ENCODE measurements at regions not wholly inside any gene's neighbourhood (a gene's known extent, or its start where the extent isn't known, plus 50 kb on each side); places are given as distances from the start of the nearest gene placed in this dataset.
A peak's percentile ranks its signal among the peaks of the same experiment; 100 is the strongest.

DNA sequence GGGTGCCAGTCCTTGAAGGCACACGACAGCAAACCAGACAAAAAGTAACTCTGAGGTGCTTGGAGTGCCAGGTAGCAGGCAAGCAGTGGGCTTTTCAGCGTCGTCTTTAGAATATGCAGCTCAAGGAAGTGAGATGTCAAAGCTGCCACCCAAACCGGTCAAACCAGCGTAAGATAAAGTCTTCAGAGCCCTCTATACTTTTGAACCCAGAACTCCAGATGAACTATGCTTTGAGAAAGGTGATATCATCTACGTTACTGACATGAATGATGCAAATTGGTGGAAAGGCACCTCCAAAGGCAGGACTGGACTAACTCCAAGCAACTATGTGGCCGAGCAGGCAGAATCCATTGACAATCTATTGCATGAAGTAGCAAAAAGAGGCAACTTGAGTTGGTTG is 95.9 kb downstream of the TBX3 start:
- 60 to 76% methylated on average over 7 of the region's 7 CpGs for WGBS, 2 donors
- ATAC-seq (ENCODE audit: insufficient read depth, low FRiP score): no peak
- H3K36me3 ChIP-seq (ENCODE audit: control insufficient read depth in 4 of 4, insufficient read depth in 4 of 4, low read length in 4 of 4): no peaks in the 10 kb centered on the region
- no peak overlapping the region for H3K4me3 ChIP-seq
- peaks cover 0 to 7% (median 0%) of the 10 kb centered on the region in 4 donors for H3K9me3 ChIP-seq (ENCODE audit: control insufficient read depth in 4 of 4, insufficient read depth in 3 of 4, low read length in 3 of 4)
- TF ChIP-seq, protein P1, sequence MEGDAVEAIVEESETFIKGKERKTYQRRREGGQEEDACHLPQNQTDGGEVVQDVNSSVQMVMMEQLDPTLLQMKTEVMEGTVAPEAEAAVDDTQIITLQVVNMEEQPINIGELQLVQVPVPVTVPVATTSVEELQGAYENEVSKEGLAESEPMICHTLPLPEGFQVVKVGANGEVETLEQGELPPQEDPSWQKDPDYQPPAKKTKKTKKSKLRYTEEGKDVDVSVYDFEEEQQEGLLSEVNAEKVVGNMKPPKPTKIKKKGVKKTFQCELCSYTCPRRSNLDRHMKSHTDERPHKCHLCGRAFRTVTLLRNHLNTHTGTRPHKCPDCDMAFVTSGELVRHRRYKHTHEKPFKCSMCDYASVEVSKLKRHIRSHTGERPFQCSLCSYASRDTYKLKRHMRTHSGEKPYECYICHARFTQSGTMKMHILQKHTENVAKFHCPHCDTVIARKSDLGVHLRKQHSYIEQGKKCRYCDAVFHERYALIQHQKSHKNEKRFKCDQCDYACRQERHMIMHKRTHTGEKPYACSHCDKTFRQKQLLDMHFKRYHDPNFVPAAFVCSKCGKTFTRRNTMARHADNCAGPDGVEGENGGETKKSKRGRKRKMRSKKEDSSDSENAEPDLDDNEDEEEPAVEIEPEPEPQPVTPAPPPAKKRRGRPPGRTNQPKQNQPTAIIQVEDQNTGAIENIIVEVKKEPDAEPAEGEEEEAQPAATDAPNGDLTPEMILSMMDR (IDR thresholded peaks at IDR 0.05; ENCODE audit: control extremely low read depth, extremely low read depth): no peak
- H3K9ac ChIP-seq (ENCODE audit: insufficient read depth in 1 of 2, low read length in 2 of 2): no peak overlapping the region
- peaks cover 0 to 3% (median 0%) of the 10 kb centered on the region in 3 donors for H3K27me3 ChIP-seq (ENCODE audit: control insufficient read depth in 3 of 3, insufficient read depth in 3 of 3, low read length in 2 of 3)
- H3K4me1 ChIP-seq (ENCODE audit: control insufficient read depth in 5 of 5, insufficient read depth in 5 of 5, low read length in 5 of 5): no peaks in the 10 kb centered on the region
- no peak overlapping the region for H3K27ac ChIP-seq (ENCODE audit: low read depth in 1 of 2, low read length in 1 of 2)
- peak in 2 of 3 donors; percentile 3 to 19 for DNase-seq

DNA sequence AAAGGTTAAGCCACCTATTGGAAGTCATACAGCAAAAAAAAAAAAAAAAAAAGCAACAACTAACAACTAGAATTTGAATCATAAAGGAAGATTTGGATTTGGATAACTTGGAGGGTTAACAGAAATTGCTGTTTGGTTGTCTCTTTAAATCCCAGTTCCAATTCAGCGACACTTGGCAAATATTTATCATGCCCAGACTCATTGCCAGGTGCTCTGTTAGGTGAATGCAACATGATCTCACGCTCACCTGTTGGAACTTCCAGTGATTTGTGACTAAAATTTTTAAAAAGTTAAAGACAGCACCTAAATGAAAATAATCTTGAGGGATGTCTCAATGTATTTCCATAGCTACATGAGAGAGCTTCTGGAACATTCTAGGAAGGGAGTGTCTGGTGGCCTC is 103.7 kb downstream of the TBX3 start:
- Histone ChIP-seq H3K4me1 (ENCODE audit: control insufficient read depth in 5 of 5, insufficient read depth in 5 of 5, low read length in 5 of 5) (no peaks in the 10 kb centered on the region), H3K27me3 (ENCODE audit: control insufficient read depth in 3 of 3, insufficient read depth in 3 of 3, low read length in 2 of 3) (peaks cover 0 to 3% (median 0%) of the 10 kb centered on the region in 3 donors), H3K9me3 (ENCODE audit: control insufficient read depth in 4 of 4, insufficient read depth in 3 of 4, low read length in 3 of 4) (no peaks in the 10 kb centered on the region), H3K9ac (ENCODE audit: insufficient read depth in 1 of 2, low read length in 2 of 2) (no peak overlapping the region), H3K27ac (ENCODE audit: low read depth in 1 of 2, low read length in 1 of 2) (no peak overlapping the region), H3K4me3 (no peak overlapping the region), H3K36me3 (ENCODE audit: control insufficient read depth in 4 of 4, insufficient read depth in 4 of 4, low read length in 4 of 4) (no peaks in the 10 kb centered on the region)
- DNase-seq (no peak), ATAC-seq (ENCODE audit: insufficient read depth, low FRiP score) (no peak)
- TF ChIP-seq, protein P1 (IDR thresholded peaks at IDR 0.05; ENCODE audit: control extremely low read depth, extremely low read depth): no peak
- 76 to 87% methylated on average over 2 of the region's 2 CpGs for WGBS, 2 donors

DNA sequence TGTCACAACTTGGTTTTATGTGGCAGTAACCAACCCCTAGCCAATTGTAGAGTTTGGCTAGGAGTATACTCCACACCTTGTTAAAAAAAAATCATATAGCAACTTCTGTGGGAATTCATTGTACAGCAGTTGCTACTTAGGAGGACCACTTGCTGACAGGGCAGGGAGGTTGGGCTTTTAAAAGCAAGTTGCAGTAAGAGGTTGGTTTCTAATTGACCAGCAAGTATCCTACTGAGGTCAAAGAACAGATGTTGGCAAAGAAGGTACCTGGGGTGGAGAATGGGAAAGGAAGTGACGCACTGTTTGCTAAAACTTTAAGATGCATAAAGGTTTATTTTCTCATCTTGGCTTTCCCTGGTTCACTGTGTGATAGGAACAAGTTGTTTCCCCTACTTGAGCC is 104.6 kb downstream of the TBX3 start:
- Histone ChIP-seq H3K4me3 (no peak overlapping the region), H3K36me3 (ENCODE audit: control insufficient read depth in 4 of 4, insufficient read depth in 4 of 4, low read length in 4 of 4) (no peaks in the 10 kb centered on the region), H3K27me3 (ENCODE audit: control insufficient read depth in 3 of 3, insufficient read depth in 3 of 3, low read length in 2 of 3) (peaks cover 0 to 3% (median 0%) of the 10 kb centered on the region in 3 donors), H3K9ac (ENCODE audit: insufficient read depth in 1 of 2, low read length in 2 of 2) (no peak overlapping the region), H3K27ac (ENCODE audit: low read depth in 1 of 2, low read length in 1 of 2) (no peak overlapping the region), H3K9me3 (ENCODE audit: control insufficient read depth in 4 of 4, insufficient read depth in 3 of 4, low read length in 3 of 4) (no peaks in the 10 kb centered on the region), H3K4me1 (ENCODE audit: control insufficient read depth in 5 of 5, insufficient read depth in 5 of 5, low read length in 5 of 5) (no peaks in the 10 kb centered on the region)
- 68 to 84% methylated on average over 1 of the region's 1 CpG for WGBS, 2 donors
- DNase-seq (no peak), ATAC-seq (ENCODE audit: insufficient read depth, low FRiP score) (no peak)
- TF ChIP-seq, protein P1 (IDR thresholded peaks at IDR 0.05; ENCODE audit: control extremely low read depth, extremely low read depth): no peak

DNA sequence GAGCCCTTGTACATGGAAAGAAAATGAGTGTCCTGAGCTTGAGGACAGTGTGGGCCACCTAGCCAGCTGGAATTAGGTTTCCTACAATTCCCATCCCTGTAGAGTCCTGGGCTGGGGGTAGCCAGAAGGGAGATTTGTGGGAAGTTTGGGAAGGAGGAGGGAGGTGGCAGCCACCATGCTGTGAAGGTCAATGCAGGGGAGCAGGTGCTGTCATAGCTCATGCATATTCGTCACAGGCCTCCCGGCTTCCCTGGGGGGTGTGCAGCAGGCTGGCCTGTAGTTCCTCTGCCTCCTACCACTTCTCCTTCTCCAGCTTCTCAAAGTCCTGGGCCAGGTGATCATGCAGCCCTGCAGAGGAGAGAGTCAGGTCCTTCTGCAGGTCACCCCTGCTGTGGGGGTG is 121.3 kb downstream of the TBX3 start:
- ATAC-seq (ENCODE audit: insufficient read depth, low FRiP score): no peak
- no peak for DNase-seq
- H3K4me3 ChIP-seq: no peak overlapping the region
- TF ChIP-seq, protein P1 (IDR thresholded peaks at IDR 0.05; ENCODE audit: control extremely low read depth, extremely low read depth): no peak
- H3K9me3 ChIP-seq (ENCODE audit: control insufficient read depth in 4 of 4, insufficient read depth in 3 of 4, low read length in 3 of 4): peaks cover 0 to 2% (median 0%) of the 10 kb centered on the region in 4 donors
- peaks cover 0 to 5% (median 0%) of the 10 kb centered on the region in 3 donors for H3K27me3 ChIP-seq (ENCODE audit: control insufficient read depth in 3 of 3, insufficient read depth in 3 of 3, low read length in 2 of 3)
- H3K36me3 ChIP-seq (ENCODE audit: control insufficient read depth in 4 of 4, insufficient read depth in 4 of 4, low read length in 4 of 4): no peaks in the 10 kb centered on the region
- H3K27ac ChIP-seq (ENCODE audit: low read depth in 1 of 2, low read length in 1 of 2): no peak overlapping the region
- WGBS, 2 donors: 48 to 72% methylated on average over 2 of the region's 2 CpGs
- no peak overlapping the region for H3K9ac ChIP-seq (ENCODE audit: insufficient read depth in 1 of 2, low read length in 2 of 2)
- H3K4me1 ChIP-seq (ENCODE audit: control insufficient read depth in 5 of 5, insufficient read depth in 5 of 5, low read length in 5 of 5): no peaks in the 10 kb centered on the region
